ENCODE measurements at regions not wholly inside any gene's neighbourhood (a gene's known extent, or its start where the extent isn't known, plus 50 kb on each side); places are given as distances from the start of the nearest gene placed in this dataset.

DNA sequence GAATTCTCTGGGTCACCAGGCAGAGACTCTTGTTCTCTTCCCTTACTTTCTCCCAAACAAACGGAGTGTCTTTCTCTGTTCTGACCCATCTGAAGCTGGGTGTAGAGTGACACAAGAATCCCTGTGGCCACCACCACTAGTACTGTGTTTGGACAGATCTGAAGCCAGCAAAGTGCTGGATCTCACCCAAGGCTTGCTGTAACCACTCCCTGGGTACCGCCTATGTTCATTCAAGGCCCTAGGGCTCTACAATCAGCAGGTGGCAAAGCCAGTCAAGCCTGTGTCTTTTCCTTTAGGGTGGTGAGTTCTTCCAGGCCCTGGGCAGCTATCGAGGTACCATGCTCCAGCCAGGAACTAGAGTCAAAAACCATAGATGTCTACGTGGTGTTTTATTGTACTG is 149.2 kb upstream of the CTNNB1 start:
- H3K27me3 ChIP-seq (ENCODE audit: control insufficient read depth, insufficient read depth, low read length): no peaks in the 10 kb centered on the region
- no peaks in the 10 kb centered on the region for H3K4me1 ChIP-seq (ENCODE audit: control insufficient read depth, insufficient read depth, low read length)
- WGBS (ENCODE audit: insufficient coverage): 80% methylated on average over 2 of the region's 4 CpGs
- no peak overlapping the region for H3K27ac ChIP-seq (ENCODE audit: low read length)
- no peak for DNase-seq
- H3K9me3 ChIP-seq (replicated peaks; ENCODE audit: control insufficient read depth, low read depth, low read length): peaks cover 2% of the 10 kb centered on the region
- no peak overlapping the region for H3K4me3 ChIP-seq (ENCODE audit: low read length)
- no peaks in the 10 kb centered on the region for H3K36me3 ChIP-seq (ENCODE audit: control insufficient read depth, insufficient read depth, low read length)

DNA sequence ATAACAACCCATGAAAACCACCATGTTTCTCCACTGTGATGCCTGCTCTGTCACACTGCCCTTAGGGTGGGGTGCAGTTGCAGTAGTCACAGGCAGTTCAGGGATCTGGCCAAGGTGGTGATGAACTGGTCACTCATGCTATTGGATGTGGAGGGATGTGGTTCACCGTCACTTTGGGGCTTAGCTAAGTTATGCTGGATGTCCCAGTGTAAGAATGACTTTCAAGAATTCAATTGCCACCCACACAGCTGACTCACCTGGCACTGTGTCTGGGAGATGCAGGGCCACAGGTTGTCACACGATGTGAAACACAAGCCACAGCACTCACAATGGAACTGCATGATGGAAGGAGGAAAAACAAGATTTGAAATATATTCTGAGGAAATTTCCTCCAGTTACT is 146.1 kb upstream of the CTNNB1 start:
- no CpG with 5 or more reads among the region's 2 CpGs for WGBS (ENCODE audit: insufficient coverage)
- Histone ChIP-seq H3K4me3 (ENCODE audit: low read length) (no peak overlapping the region), H3K27me3 (ENCODE audit: control insufficient read depth, insufficient read depth, low read length) (no peaks in the 10 kb centered on the region), H3K27ac (ENCODE audit: low read length) (no peak overlapping the region), H3K4me1 (ENCODE audit: control insufficient read depth, insufficient read depth, low read length) (no peaks in the 10 kb centered on the region), H3K36me3 (ENCODE audit: control insufficient read depth, insufficient read depth, low read length) (no peaks in the 10 kb centered on the region), H3K9me3 (replicated peaks; ENCODE audit: control insufficient read depth, low read depth, low read length) (no peaks in the 10 kb centered on the region)
- no peak for DNase-seq

DNA sequence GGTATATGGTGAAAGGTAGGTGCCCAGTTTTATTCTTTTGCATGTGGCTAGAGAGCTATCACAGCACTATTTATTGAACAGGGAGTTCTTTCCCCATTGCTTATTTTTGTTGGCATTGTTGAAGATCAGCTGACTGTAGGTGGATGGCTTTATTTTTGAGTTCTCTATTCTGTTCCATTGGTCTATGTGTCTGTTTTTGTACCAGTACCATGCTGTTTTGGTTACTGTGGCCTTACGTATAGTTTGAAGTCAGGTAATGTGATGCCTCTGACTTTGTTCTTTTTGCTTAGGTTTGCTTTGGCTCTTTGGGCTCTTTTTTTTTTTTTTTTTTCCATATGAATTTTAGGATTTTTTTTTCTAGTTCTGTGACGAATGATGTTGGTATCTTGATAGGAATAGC is 139.2 kb upstream of the CTNNB1 start:
- H3K9me3 ChIP-seq (replicated peaks; ENCODE audit: control insufficient read depth, low read depth, low read length): no peaks in the 10 kb centered on the region
- H3K27me3 ChIP-seq (ENCODE audit: control insufficient read depth, insufficient read depth, low read length): no peaks in the 10 kb centered on the region
- DNase-seq: no peak
- H3K4me1 ChIP-seq (ENCODE audit: control insufficient read depth, insufficient read depth, low read length): no peaks in the 10 kb centered on the region
- 100% methylated on average over 1 of the region's 2 CpGs for whole genome bisulfite sequencing (ENCODE audit: insufficient coverage)
- no peak overlapping the region for H3K4me3 ChIP-seq (ENCODE audit: low read length)
- no peaks in the 10 kb centered on the region for H3K36me3 ChIP-seq (ENCODE audit: control insufficient read depth, insufficient read depth, low read length)
- H3K27ac ChIP-seq (ENCODE audit: low read length): no peak overlapping the region

DNA sequence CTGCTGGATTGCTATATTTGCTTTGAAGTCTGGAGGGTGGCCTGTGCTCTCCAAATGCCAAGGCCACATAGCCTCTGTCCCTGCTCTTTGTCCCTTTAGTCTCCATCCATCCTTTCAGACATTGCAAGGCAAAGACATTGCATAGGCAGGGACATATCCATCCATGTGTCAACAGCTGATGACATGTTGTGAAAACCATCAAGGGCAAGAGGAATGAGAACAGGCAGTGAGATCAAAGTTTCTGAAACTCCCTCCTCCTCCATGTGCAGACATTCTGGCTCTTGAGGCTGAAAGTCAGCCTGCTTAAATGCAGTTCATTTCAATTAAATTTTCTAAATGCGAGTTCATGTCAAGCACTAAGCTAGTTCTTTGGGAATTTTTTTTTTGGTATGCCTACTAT is 135.2 kb upstream of the CTNNB1 start:
- WGBS (ENCODE audit: insufficient coverage): no CpG with 5 or more reads among the region's 1 CpG
- Histone ChIP-seq H3K9me3 (replicated peaks; ENCODE audit: control insufficient read depth, low read depth, low read length) (no peaks in the 10 kb centered on the region), H3K27ac (ENCODE audit: low read length) (no peak overlapping the region), H3K4me3 (ENCODE audit: low read length) (no peak overlapping the region), H3K27me3 (ENCODE audit: control insufficient read depth, insufficient read depth, low read length) (no peaks in the 10 kb centered on the region), H3K4me1 (ENCODE audit: control insufficient read depth, insufficient read depth, low read length) (no peaks in the 10 kb centered on the region), H3K36me3 (ENCODE audit: control insufficient read depth, insufficient read depth, low read length) (no peaks in the 10 kb centered on the region)
- no peak for DNase-seq

DNA sequence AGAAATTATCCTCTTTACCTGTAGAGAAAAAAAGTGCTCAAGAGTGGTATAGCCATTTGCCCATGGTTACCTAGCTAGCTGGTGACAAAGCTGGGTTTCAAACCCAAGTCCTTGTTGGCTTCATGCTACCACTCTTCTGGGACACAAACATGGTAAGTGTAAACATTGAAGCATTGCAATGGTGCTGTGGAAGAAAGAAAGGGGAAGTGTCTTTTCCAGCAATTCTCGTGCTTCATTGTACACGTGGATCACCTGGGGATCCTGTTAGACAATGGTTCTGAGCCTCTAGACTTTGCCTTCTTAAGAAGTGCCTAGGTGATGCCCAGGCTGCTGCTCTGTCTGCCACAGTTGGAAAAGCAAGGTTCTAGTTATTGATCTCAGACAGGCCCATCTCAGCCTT is 134.8 kb upstream of the CTNNB1 start:
- no peak for DNase-seq
- WGBS (ENCODE audit: insufficient coverage): 88% methylated on average over 2 of the region's 2 CpGs

DNA sequence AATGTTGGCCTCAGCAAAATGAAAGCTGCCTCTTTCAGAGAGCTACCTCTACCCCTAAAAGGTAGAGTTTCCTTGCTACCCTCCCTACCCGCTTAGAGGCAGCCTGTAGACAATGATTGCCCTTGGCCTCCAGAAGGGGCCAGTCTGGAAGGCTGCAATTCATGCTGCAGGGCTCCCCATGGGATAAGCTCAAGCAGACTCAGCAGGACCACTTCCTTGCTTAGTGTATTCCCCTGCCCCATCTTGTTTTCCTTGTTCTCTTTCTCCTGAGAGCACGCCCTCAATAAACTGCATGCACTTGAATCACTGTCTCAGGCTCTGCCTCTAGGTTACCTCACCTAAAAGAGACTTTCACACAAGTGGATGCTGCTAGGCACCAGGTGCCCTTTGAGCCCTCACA is 134.0 kb upstream of the CTNNB1 start:
- Histone ChIP-seq H3K9me3 (replicated peaks; ENCODE audit: control insufficient read depth, low read depth, low read length) (no peaks in the 10 kb centered on the region), H3K36me3 (ENCODE audit: control insufficient read depth, insufficient read depth, low read length) (no peaks in the 10 kb centered on the region), H3K4me1 (ENCODE audit: control insufficient read depth, insufficient read depth, low read length) (no peaks in the 10 kb centered on the region), H3K4me3 (ENCODE audit: low read length) (no peak overlapping the region), H3K27me3 (ENCODE audit: control insufficient read depth, insufficient read depth, low read length) (no peaks in the 10 kb centered on the region), H3K27ac (ENCODE audit: low read length) (no peak overlapping the region)
- DNase-seq: no peak
- 90% methylated on average over 2 of the region's 2 CpGs for WGBS (ENCODE audit: insufficient coverage)

More for the DNA sequence above, 134.8 kb upstream of the CTNNB1 start:
- Histone ChIP-seq H3K27ac (ENCODE audit: low read length) (no peak overlapping the region), H3K4me1 (ENCODE audit: control insufficient read depth, insufficient read depth, low read length) (no peaks in the 10 kb centered on the region), H3K27me3 (ENCODE audit: control insufficient read depth, insufficient read depth, low read length) (no peaks in the 10 kb centered on the region), H3K4me3 (ENCODE audit: low read length) (no peak overlapping the region), H3K36me3 (ENCODE audit: control insufficient read depth, insufficient read depth, low read length) (no peaks in the 10 kb centered on the region), H3K9me3 (replicated peaks; ENCODE audit: control insufficient read depth, low read depth, low read length) (no peaks in the 10 kb centered on the region)

DNA sequence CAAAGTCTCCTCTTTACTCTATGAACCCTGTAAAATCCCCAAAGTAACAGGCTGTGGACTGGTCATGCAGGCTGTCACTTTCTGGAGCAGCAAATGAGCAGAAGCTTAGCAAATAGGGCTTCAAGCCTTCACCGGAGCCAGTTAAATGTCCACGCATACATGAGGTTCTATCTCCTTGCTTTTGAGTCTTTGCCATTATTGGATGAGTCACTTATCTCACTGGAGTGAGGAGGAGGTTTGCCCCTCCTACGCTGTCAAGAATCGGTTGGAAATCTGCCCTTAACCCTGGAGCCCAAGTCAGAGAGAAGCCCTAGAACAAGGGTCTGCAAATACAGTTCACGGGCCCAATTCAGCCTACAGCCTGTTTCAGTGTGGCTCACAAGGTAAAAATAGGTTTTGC is 126.1 kb upstream of the CTNNB1 start:
- Histone ChIP-seq H3K27me3 (ENCODE audit: control insufficient read depth, insufficient read depth, low read length) (no peaks in the 10 kb centered on the region), H3K4me1 (ENCODE audit: control insufficient read depth, insufficient read depth, low read length) (no peaks in the 10 kb centered on the region), H3K36me3 (ENCODE audit: control insufficient read depth, insufficient read depth, low read length) (no peaks in the 10 kb centered on the region), H3K4me3 (ENCODE audit: low read length) (no peak overlapping the region), H3K27ac (ENCODE audit: low read length) (no peak overlapping the region), H3K9me3 (replicated peaks; ENCODE audit: control insufficient read depth, low read depth, low read length) (no peaks in the 10 kb centered on the region)
- WGBS (ENCODE audit: insufficient coverage): 90% methylated on average over 2 of the region's 5 CpGs
- DNase-seq: no peak

DNA sequence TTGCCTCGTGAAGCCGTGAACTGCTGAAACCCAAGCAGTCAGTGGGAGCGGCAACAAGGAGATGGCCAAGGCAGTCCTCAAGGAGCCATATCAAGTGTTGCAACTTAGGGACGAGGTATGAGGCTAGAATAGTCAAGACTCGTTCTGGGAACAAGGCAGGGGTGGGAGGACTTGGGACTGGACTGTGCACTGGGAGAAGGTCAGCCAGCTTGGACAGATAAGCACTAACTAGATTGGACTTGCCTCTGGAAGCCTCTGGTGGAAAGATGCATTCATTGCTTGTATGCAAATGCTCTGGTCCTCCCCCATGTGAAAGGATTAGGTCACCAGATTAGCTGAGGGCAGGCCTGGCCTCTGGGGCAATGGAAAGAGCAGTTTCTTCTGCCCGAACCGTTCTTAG is 123.3 kb upstream of the CTNNB1 start:
- no peak overlapping the region for H3K27ac ChIP-seq (ENCODE audit: low read length)
- no peaks in the 10 kb centered on the region for H3K9me3 ChIP-seq (replicated peaks; ENCODE audit: control insufficient read depth, low read depth, low read length)
- no peaks in the 10 kb centered on the region for H3K27me3 ChIP-seq (ENCODE audit: control insufficient read depth, insufficient read depth, low read length)
- H3K4me1 ChIP-seq (ENCODE audit: control insufficient read depth, insufficient read depth, low read length): no peaks in the 10 kb centered on the region
- WGBS (ENCODE audit: insufficient coverage): 62% methylated on average over 5 of the region's 7 CpGs
- H3K4me3 ChIP-seq (ENCODE audit: low read length): no peak overlapping the region
- peak; percentile 18 for DNase-seq
- H3K36me3 ChIP-seq (ENCODE audit: control insufficient read depth, insufficient read depth, low read length): no peaks in the 10 kb centered on the region

DNA sequence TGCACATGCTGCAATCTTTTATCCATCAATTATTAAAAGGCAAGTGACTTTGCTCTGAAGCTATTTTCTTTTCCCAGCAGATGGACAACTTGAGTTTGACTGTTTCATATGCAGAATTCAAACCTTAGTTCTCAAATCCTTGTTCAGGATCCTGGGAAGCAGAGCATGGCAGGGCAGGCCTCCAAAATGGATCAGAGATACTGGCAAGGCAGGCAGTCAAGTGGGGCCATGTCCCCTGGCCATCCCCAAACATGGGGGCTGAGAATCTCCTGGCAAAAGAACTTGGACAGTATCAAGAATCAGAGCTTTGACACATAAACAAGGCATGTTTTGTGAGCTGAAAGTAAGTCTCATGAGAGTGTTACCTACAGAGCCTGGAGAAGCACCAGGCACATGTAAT is 122.9 kb upstream of the CTNNB1 start:
- no peak for DNase-seq
- H3K36me3 ChIP-seq (ENCODE audit: control insufficient read depth, insufficient read depth, low read length): no peaks in the 10 kb centered on the region
- no peaks in the 10 kb centered on the region for H3K9me3 ChIP-seq (replicated peaks; ENCODE audit: control insufficient read depth, low read depth, low read length)
- no peaks in the 10 kb centered on the region for H3K4me1 ChIP-seq (ENCODE audit: control insufficient read depth, insufficient read depth, low read length)
- H3K27me3 ChIP-seq (ENCODE audit: control insufficient read depth, insufficient read depth, low read length): no peaks in the 10 kb centered on the region
- H3K27ac ChIP-seq (ENCODE audit: low read length): no peak overlapping the region
- H3K4me3 ChIP-seq (ENCODE audit: low read length): no peak overlapping the region

DNA sequence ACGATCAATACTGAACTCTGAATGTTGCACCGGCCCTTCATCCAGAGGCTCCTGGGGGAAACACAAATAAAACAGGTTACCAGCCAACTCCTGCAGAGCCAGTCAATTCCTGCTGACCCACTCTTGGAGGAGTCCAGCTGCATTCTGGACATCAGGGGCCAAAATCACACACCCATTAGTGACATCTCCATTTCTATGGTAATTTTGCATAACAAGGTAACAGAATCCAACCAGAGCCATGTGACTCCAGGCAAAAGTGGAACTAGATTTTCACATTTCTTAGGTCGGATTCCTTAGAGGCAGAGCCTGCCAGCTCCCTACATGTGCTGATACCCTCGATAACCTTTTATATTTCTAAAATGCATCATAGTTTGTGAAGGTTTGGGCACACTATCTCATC is 119.2 kb upstream of the CTNNB1 start:
- Histone ChIP-seq H3K4me1 (ENCODE audit: control insufficient read depth, insufficient read depth, low read length) (peaks cover 2% of the 10 kb centered on the region), H3K27me3 (ENCODE audit: control insufficient read depth, insufficient read depth, low read length) (no peaks in the 10 kb centered on the region), H3K9me3 (replicated peaks; ENCODE audit: control insufficient read depth, low read depth, low read length) (no peaks in the 10 kb centered on the region), H3K27ac (ENCODE audit: low read length) (no peak overlapping the region), H3K36me3 (ENCODE audit: control insufficient read depth, insufficient read depth, low read length) (no peaks in the 10 kb centered on the region), H3K4me3 (ENCODE audit: low read length) (no peak overlapping the region)
- peak; percentile 12 for DNase-seq
- WGBS (ENCODE audit: insufficient coverage): 48% methylated on average over 2 of the region's 4 CpGs

DNA sequence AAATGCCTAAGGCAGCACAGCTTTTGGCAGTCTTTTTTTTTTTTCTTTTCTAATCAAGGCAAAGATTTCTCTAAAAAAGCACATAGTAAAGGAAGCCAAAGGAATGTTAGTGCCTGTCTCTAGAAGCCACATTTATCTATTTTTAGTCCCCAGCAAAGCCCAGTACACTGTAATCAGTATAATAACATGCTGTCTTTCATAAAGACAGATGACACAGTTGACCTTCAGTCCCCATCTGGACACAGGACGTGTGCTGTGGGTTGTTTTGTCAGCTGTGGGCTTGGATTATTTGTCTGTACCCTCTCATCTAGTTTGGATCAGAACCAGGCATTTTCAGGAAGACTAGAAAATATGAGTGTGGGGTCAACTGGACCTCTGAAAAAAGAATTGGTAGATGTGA is 110.4 kb upstream of the CTNNB1 start:
- Histone ChIP-seq H3K36me3 (ENCODE audit: control insufficient read depth, insufficient read depth, low read length) (no peaks in the 10 kb centered on the region), H3K4me3 (ENCODE audit: low read length) (no peak overlapping the region), H3K27me3 (ENCODE audit: control insufficient read depth, insufficient read depth, low read length) (no peaks in the 10 kb centered on the region), H3K4me1 (ENCODE audit: control insufficient read depth, insufficient read depth, low read length) (peaks cover 5% of the 10 kb centered on the region), H3K27ac (ENCODE audit: low read length) (no peak overlapping the region), H3K9me3 (replicated peaks; ENCODE audit: control insufficient read depth, low read depth, low read length) (no peaks in the 10 kb centered on the region)
- WGBS (ENCODE audit: insufficient coverage): no CpG with 5 or more reads among the region's 1 CpG
- DNase-seq: no peak

All from muscle of leg (tissue), 3 donors.